MM.1S (cell line): ENCODE measurements at regions not wholly inside any gene's neighbourhood (a gene's known extent, or its start where the extent isn't known, plus 50 kb on each side); places are given as distances from the start of the nearest gene placed in this dataset.

Source experiments
- DNase-seq: peaks from one replicate; pipeline ENCODE4 v3.0.0-alpha.2; 2015
- H2AFZ ChIP-seq: fragments of 300-600 bp; sonication (generic); 2 replicates; pipeline ENCODE4 v1.6.0; 2016; ENCODE audit warnings: antibody characterized with exemption, low read length
- H3F3A ChIP-seq: fragments of 300-600 bp; sonication (generic); 2 replicates; pipeline ENCODE4 v1.6.1; 2016; ENCODE audit warnings: mild to moderate bottlenecking, antibody characterized with exemption, low read length, moderate library complexity, mixed read lengths; ENCODE audit not compliant: insufficient read depth
- H3K27ac ChIP-seq: fragments of 300-600 bp; sonication (generic); 2 replicates; pipeline ENCODE4 v1.5.1; 2016; ENCODE audit warnings: mild to moderate bottlenecking, low read length
- H3K27me3 ChIP-seq: fragments of 300-600 bp; sonication (generic); replicated peaks from 2 replicates; pipeline ENCODE4 v1.6.0; 2016; ENCODE audit warnings: low read length; ENCODE audit not compliant: insufficient read depth
- H3K36me3 ChIP-seq: fragments of 300-600 bp; sonication (generic); replicated peaks from 2 replicates; pipeline ENCODE4 v1.6.1; 2016; ENCODE audit warnings: mild to moderate bottlenecking, low read length, mixed read lengths; ENCODE audit not compliant: insufficient read depth
- H3K4me1 ChIP-seq: fragments of 300-600 bp; sonication (generic); 2 replicates; pipeline ENCODE4 v1.6.1; 2016; ENCODE audit warnings: low read length, mixed read lengths
- H3K4me2 ChIP-seq: fragments of 300-600 bp; sonication (generic); 2 replicates; pipeline ENCODE4 v1.6.0; 2016; ENCODE audit warnings: low read depth, low read length
- H3K4me3 ChIP-seq: fragments of 300-600 bp; sonication (generic); 2 replicates; pipeline ENCODE4 v1.5.1; 2016; ENCODE audit warnings: low read length, mixed read lengths
- H3K79me2 ChIP-seq: fragments of 300-600 bp; sonication (generic); 2 replicates; pipeline ENCODE4 v1.6.1; 2016; ENCODE audit warnings: mixed run types, low read length, mixed read lengths
- H3K9ac ChIP-seq: fragments of 300-600 bp; sonication (generic); 2 replicates; pipeline ENCODE4 v1.6.1; 2016; ENCODE audit warnings: low read length, mixed read lengths
- H3K9me2 ChIP-seq: fragments of 300-600 bp; sonication (generic); replicated peaks from 2 replicates; pipeline ENCODE4 v1.6.1; 2016; ENCODE audit warnings: mild to moderate bottlenecking, low read length, mixed read lengths; ENCODE audit not compliant: insufficient read depth
- H3K9me3 ChIP-seq: fragments of 300-600 bp; sonication (generic); replicated peaks from 2 replicates; pipeline ENCODE4 v1.6.1; 2016; ENCODE audit warnings: mild to moderate bottlenecking, low read length, mixed read lengths; ENCODE audit not compliant: insufficient read depth
- H4K20me1 ChIP-seq: fragments of 300-600 bp; sonication (generic); 2 replicates; pipeline ENCODE4 v1.6.1; 2016; ENCODE audit warnings: mild to moderate bottlenecking, low read length, moderate library complexity, mixed read lengths; ENCODE audit not compliant: insufficient read depth
- EZH2 ChIP-seq: fragments of 300-600 bp; sonication (generic); optimal IDR thresholded peaks from 2 replicates; pipeline ENCODE3; 2017; ENCODE audit warnings: low read depth, mild to moderate bottlenecking, antibody characterized with exemption, low read length, mixed read lengths
- EZH2phosphoT487 ChIP-seq: fragments of 300-600 bp; sonication (generic); IDR thresholded peaks from 2 replicates; pipeline ENCODE4 v1.6.1; 2018; ENCODE audit warnings: antibody characterized with exemption, low read length
- TF ChIP-seq, protein P1 (sequence below): fragments of 300-600 bp; sonication (generic); IDR thresholded peaks from 2 replicates; pipeline ENCODE4 v1.5.1; 2016; ENCODE audit warnings: antibody characterized with exemption, low read length, mixed read lengths

- Histone ChIP-seq H3K4me1 (no peaks in the 10 kb centered on the region), H2AFZ (no peak overlapping the region)
These were observed 376.1 kb upstream of the OPRM1 start for GRCh38 chr6:153662982-153663381.

DNA sequence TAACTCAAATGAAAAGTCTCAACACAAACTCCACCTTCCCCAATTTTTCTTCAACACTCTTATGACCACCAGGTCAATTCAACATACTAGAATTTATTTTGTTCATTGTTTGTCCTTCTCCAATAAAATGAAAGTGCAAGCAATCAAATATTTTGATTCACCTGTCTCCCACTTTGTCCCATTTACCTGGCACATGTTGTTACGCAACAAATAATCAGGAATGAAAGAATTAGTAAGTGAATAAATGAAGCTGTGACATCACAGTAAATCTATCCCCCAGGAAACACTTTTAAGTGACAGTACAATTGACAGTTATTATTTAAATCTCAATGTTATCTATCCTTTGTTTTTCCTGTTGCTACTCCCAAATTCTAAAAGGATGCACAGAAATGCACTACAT is 393.7 kb upstream of the OPRM1 start:
- no peak overlapping the region for H3K9ac ChIP-seq
- DNase-seq = no peak
- H3K4me3 ChIP-seq = no peak overlapping the region
- H3K4me2 ChIP-seq = no peak overlapping the region
- no peak for TF ChIP-seq EZH2
- TF ChIP-seq, protein P1, sequence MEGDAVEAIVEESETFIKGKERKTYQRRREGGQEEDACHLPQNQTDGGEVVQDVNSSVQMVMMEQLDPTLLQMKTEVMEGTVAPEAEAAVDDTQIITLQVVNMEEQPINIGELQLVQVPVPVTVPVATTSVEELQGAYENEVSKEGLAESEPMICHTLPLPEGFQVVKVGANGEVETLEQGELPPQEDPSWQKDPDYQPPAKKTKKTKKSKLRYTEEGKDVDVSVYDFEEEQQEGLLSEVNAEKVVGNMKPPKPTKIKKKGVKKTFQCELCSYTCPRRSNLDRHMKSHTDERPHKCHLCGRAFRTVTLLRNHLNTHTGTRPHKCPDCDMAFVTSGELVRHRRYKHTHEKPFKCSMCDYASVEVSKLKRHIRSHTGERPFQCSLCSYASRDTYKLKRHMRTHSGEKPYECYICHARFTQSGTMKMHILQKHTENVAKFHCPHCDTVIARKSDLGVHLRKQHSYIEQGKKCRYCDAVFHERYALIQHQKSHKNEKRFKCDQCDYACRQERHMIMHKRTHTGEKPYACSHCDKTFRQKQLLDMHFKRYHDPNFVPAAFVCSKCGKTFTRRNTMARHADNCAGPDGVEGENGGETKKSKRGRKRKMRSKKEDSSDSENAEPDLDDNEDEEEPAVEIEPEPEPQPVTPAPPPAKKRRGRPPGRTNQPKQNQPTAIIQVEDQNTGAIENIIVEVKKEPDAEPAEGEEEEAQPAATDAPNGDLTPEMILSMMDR = no peak
- TF ChIP-seq EZH2phosphoT487 = no peak
- no peaks in the 10 kb centered on the region for H4K20me1 ChIP-seq
- no peaks in the 10 kb centered on the region for H3K36me3 ChIP-seq
- H3K79me2 ChIP-seq = no peaks in the 10 kb centered on the region
- no peak overlapping the region for H3K27ac ChIP-seq
- no peaks in the 10 kb centered on the region for H3K9me2 ChIP-seq
- H3K9me3 ChIP-seq = no peaks in the 10 kb centered on the region
- no peaks in the 10 kb centered on the region for H3F3A ChIP-seq
- H3K4me1 ChIP-seq = no peaks in the 10 kb centered on the region
- no peak overlapping the region for H2AFZ ChIP-seq
- H3K27me3 ChIP-seq = no peaks in the 10 kb centered on the region

More at GRCh38 chr6:153662982-153663381, 376.1 kb upstream of the OPRM1 start:
- H3K36me3 ChIP-seq = no peaks in the 10 kb centered on the region
- no peaks in the 10 kb centered on the region for H3K9me2 ChIP-seq
- H4K20me1 ChIP-seq = no peaks in the 10 kb centered on the region
- no peaks in the 10 kb centered on the region for H3F3A ChIP-seq
- TF ChIP-seq EZH2phosphoT487 (no peak), EZH2 (no peak)
- TF ChIP-seq, protein P1 = no peak
- no peak overlapping the region for H3K4me3 ChIP-seq
- no peaks in the 10 kb centered on the region for H3K27me3 ChIP-seq
- H3K79me2 ChIP-seq = no peaks in the 10 kb centered on the region
- no peak overlapping the region for H3K27ac ChIP-seq
- H3K9ac ChIP-seq = no peak overlapping the region
- H3K4me2 ChIP-seq = no peak overlapping the region
- H3K9me3 ChIP-seq = no peaks in the 10 kb centered on the region
- DNase-seq = no peak

DNA sequence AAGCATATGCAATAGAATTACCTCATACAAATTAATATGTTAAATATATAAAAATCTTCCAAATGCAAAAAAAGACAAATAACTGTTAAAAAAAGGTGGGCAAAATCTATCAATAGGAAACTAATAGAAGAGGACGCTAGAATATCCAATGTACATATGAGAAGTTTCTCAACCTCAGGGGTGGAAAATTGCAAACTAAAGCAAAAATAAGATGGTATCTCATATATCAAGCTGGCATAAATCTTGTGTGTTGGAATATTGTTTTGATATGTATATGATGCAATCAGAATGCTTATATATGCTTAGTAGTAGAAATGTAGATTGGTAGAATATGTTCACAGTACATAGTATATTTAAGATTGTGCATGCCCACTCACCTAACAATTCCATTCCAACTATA is 395.0 kb upstream of the OPRM1 start:
- no peaks in the 10 kb centered on the region for H3F3A ChIP-seq
- no peak overlapping the region for H3K9ac ChIP-seq
- no peaks in the 10 kb centered on the region for H3K36me3 ChIP-seq
- H3K4me1 ChIP-seq = no peaks in the 10 kb centered on the region
- H3K27ac ChIP-seq = no peak overlapping the region
- no peaks in the 10 kb centered on the region for H3K9me3 ChIP-seq
- TF ChIP-seq EZH2phosphoT487 (no peak), EZH2 (no peak)
- TF ChIP-seq, protein P1 = no peak
- H3K27me3 ChIP-seq = no peaks in the 10 kb centered on the region
- no peaks in the 10 kb centered on the region for H3K79me2 ChIP-seq
- H4K20me1 ChIP-seq = no peaks in the 10 kb centered on the region
- DNase-seq = no peak
- no peak overlapping the region for H2AFZ ChIP-seq
- H3K4me3 ChIP-seq = no peak overlapping the region
- H3K9me2 ChIP-seq = no peaks in the 10 kb centered on the region
- H3K4me2 ChIP-seq = no peak overlapping the region
